ENCODE measurements at regions not wholly inside any gene's neighbourhood (a gene's known extent, or its start where the extent isn't known, plus 50 kb on each side); places are given as distances from the start of the nearest gene placed in this dataset.

DNA sequence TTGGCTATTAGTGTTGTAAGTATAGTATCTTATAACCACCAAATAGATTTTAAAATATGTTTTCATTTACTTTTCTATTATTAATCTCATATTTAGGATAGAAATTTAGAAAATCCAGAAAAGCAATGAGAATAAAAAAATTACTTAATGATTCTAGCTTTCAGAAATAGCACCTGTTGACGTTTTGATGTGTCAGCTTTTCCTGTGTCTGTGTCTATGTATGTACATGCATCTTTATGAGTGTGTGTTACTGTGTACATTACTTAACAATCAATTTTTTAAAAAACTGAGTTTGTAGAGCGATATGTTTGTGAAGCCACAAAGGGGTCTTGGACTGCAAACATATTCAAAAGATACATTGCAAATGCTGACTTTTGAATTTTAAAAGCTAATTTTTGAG is 526.9 kb downstream of the BCKDHB start:
- TF ChIP-seq TAF1 (IDR thresholded peaks at IDR 0.05; ENCODE audit: borderline replicate concordance, insufficient read depth, low read length) (no peak), FOXP2 (optimal IDR thresholded peaks at IDR 0.05; ENCODE audit: borderline replicate concordance, extremely low read depth, extremely low read length, insufficient read depth) (no peak), POLR2AphosphoS5 (IDR thresholded peaks at IDR 0.05; ENCODE audit: low read depth, low read length) (no peak)

All from PFSK-1 (cell line).